Effector memory CD8-positive, alpha-beta T cell (primary cell): ENCODE measurements at regions not wholly inside any gene's neighbourhood (a gene's known extent, or its start where the extent isn't known, plus 50 kb on each side); places are given as distances from the start of the nearest gene placed in this dataset.

Experiments
- ATAC-seq: fragments of 150-1000 bp; cut with Tn5 transposase; replicated peaks from 2 replicates; pipeline ENCODE4 v1.10.0; 2021; ENCODE audit warnings: mild to moderate bottlenecking, moderate library complexity
- DNase-seq, 3 experiments: peaks; one replicate each; pipeline ENCODE4 v3.0.0; 2021
- H3K27ac Mint-ChIP-seq, 2 donors: one replicate each; pipeline ENCODE4 v1.8.0; 2022; ENCODE audit warnings: mild to moderate bottlenecking in 2 of 2, mixed read lengths in 2 of 2, moderate library complexity in 2 of 2
- H3K27me3 Mint-ChIP-seq, 2 donors: one replicate each; pipeline ENCODE4 v1.8.0; 2022; ENCODE audit warnings: mixed read lengths in 2 of 2
- H3K36me3 Mint-ChIP-seq: one replicate; pipeline ENCODE4 v1.8.0; 2022; ENCODE audit warnings: mild to moderate bottlenecking, moderate library complexity, mixed read lengths; ENCODE audit not compliant: insufficient read depth
- H3K4me1 Mint-ChIP-seq, 2 donors: one replicate each; pipeline ENCODE4 v1.8.0; 2022; ENCODE audit warnings: low read depth in 2 of 2, mixed read lengths in 2 of 2
- H3K4me3 Mint-ChIP-seq, 2 donors: one replicate each; pipeline ENCODE4 v1.8.0; 2022; ENCODE audit warnings: mild to moderate bottlenecking in 2 of 2, mixed read lengths in 2 of 2, moderate library complexity in 2 of 2
- H3K9me3 Mint-ChIP-seq, 2 donors: one replicate each; pipeline ENCODE4 v1.8.0; 2022; ENCODE audit warnings: mixed read lengths in 2 of 2

- Mint-ChIP-seq H3K4me1 (no peaks in the 10 kb centered on the region), H3K36me3 (no peaks in the 10 kb centered on the region), H3K4me3 (no peak overlapping the region), H3K27me3 (peaks cover 19 to 32% of the 10 kb centered on the region in 2 donors), H3K27ac (no peak overlapping the region), H3K9me3 (no peaks in the 10 kb centered on the region)
- DNase-seq (no peak), ATAC-seq (no peak)
These were observed 784.8 kb downstream of the TBC1D22A start for GRCh38 chr22:47547239-47547661.

- H3K36me3 Mint-ChIP-seq = no peaks in the 10 kb centered on the region
- H3K9me3 Mint-ChIP-seq = no peaks in the 10 kb centered on the region
- H3K4me3 Mint-ChIP-seq = no peak overlapping the region
- peaks cover 12 to 18% of the 10 kb centered on the region in 2 donors for H3K27me3 Mint-ChIP-seq
- ATAC-seq (no peak), DNase-seq (no peak)
- H3K4me1 Mint-ChIP-seq = no peaks in the 10 kb centered on the region
- H3K27ac Mint-ChIP-seq = no peak overlapping the region
These were observed 782.2 kb downstream of the TBC1D22A start for GRCh38 chr22:47544696-47545095.

GRCh38 chr22:47543447-47543846 lies 781.0 kb downstream of the TBC1D22A start:
- no peak overlapping the region for H3K27ac Mint-ChIP-seq
- H3K4me1 Mint-ChIP-seq = no peaks in the 10 kb centered on the region
- no peak for ATAC-seq
- H3K9me3 Mint-ChIP-seq = no peaks in the 10 kb centered on the region
- H3K27me3 Mint-ChIP-seq = peaks cover 16 to 17% of the 10 kb centered on the region in 2 donors
- H3K4me3 Mint-ChIP-seq = no peak overlapping the region
- DNase-seq = no peak
- peaks cover under 1% of the 10 kb centered on the region for H3K36me3 Mint-ChIP-seq

GRCh38 chr22:47540011-47540410 lies 777.6 kb downstream of the TBC1D22A start:
- H3K4me1 Mint-ChIP-seq = no peaks in the 10 kb centered on the region
- H3K27ac Mint-ChIP-seq = no peak overlapping the region
- ATAC-seq = no peak
- H3K4me3 Mint-ChIP-seq = no peak overlapping the region
- H3K9me3 Mint-ChIP-seq = no peaks in the 10 kb centered on the region
- peaks cover 0 to 10% of the 10 kb centered on the region in 2 donors for H3K27me3 Mint-ChIP-seq
- H3K36me3 Mint-ChIP-seq = peaks cover 3% of the 10 kb centered on the region
- no peak for DNase-seq

GRCh38 chr22:47539374-47539773 lies 776.9 kb downstream of the TBC1D22A start:
- peaks cover 0 to 10% of the 10 kb centered on the region in 2 donors for H3K27me3 Mint-ChIP-seq
- no peak overlapping the region for H3K4me3 Mint-ChIP-seq
- peaks cover 3% of the 10 kb centered on the region for H3K36me3 Mint-ChIP-seq
- no peak overlapping the region for H3K27ac Mint-ChIP-seq
- H3K9me3 Mint-ChIP-seq = no peaks in the 10 kb centered on the region
- DNase-seq = no peak
- ATAC-seq = no peak
- no peaks in the 10 kb centered on the region for H3K4me1 Mint-ChIP-seq

- peaks cover 3% of the 10 kb centered on the region for H3K36me3 Mint-ChIP-seq
- ATAC-seq = no peak
These were observed 773.2 kb downstream of the TBC1D22A start for GRCh38 chr22:47535681-47536080.

GRCh38 chr22:47534804-47535410 lies 772.5 kb downstream of the TBC1D22A start:
- H3K27ac Mint-ChIP-seq = no peak overlapping the region
- ATAC-seq (no peak), DNase-seq (no peak)

More at GRCh38 chr22:47535681-47536080, 773.2 kb downstream of the TBC1D22A start:
- Mint-ChIP-seq H3K4me3 (no peak overlapping the region), H3K27ac (no peak overlapping the region), H3K27me3 (peaks cover 8 to 10% of the 10 kb centered on the region in 2 donors), H3K4me1 (peaks cover 0 to 6% of the 10 kb centered on the region in 2 donors), H3K9me3 (no peaks in the 10 kb centered on the region)
- DNase-seq = no peak

GRCh38 chr22:47533961-47534803 lies 771.7 kb downstream of the TBC1D22A start:
- Mint-ChIP-seq H3K4me1 (peaks cover 0 to 6% of the 10 kb centered on the region in 2 donors), H3K36me3 (peaks cover 3% of the 10 kb centered on the region), H3K4me3 (no peak overlapping the region), H3K27ac (no peak overlapping the region), H3K27me3 (peaks cover 8 to 10% of the 10 kb centered on the region in 2 donors), H3K9me3 (no peaks in the 10 kb centered on the region)
- DNase-seq (no peak), ATAC-seq (no peak)

More at GRCh38 chr22:47534804-47535410, 772.5 kb downstream of the TBC1D22A start:
- peaks cover 0 to 6% of the 10 kb centered on the region in 2 donors for H3K4me1 Mint-ChIP-seq
- H3K4me3 Mint-ChIP-seq = no peak overlapping the region
- H3K9me3 Mint-ChIP-seq = no peaks in the 10 kb centered on the region
- H3K36me3 Mint-ChIP-seq = peaks cover 3% of the 10 kb centered on the region
- H3K27me3 Mint-ChIP-seq = peaks cover 8 to 10% of the 10 kb centered on the region in 2 donors

GRCh38 chr22:47517062-47517461 lies 754.6 kb downstream of the TBC1D22A start:
- Mint-ChIP-seq H3K27me3 (peaks cover 7 to 20% of the 10 kb centered on the region in 2 donors), H3K4me1 (no peaks in the 10 kb centered on the region), H3K4me3 (no peak overlapping the region), H3K9me3 (no peaks in the 10 kb centered on the region), H3K27ac (no peak overlapping the region), H3K36me3 (no peaks in the 10 kb centered on the region)
- no peak for ATAC-seq
- no peak for DNase-seq

GRCh38 chr22:47515384-47516125 lies 753.1 kb downstream of the TBC1D22A start:
- Mint-ChIP-seq H3K4me3 (no peak overlapping the region), H3K27ac (no peak overlapping the region), H3K36me3 (no peaks in the 10 kb centered on the region), H3K9me3 (no peaks in the 10 kb centered on the region), H3K4me1 (no peaks in the 10 kb centered on the region), H3K27me3 (peaks cover 7 to 20% of the 10 kb centered on the region in 2 donors)
- ATAC-seq (no peak), DNase-seq (no peak)

GRCh38 chr22:47512617-47513016 lies 750.2 kb downstream of the TBC1D22A start:
- no peak for DNase-seq
- no peak overlapping the region for H3K27ac Mint-ChIP-seq
- H3K27me3 Mint-ChIP-seq = peaks cover 7 to 11% of the 10 kb centered on the region in 2 donors
- ATAC-seq = no peak
- no peaks in the 10 kb centered on the region for H3K4me1 Mint-ChIP-seq
- H3K4me3 Mint-ChIP-seq = no peak overlapping the region
- no peaks in the 10 kb centered on the region for H3K9me3 Mint-ChIP-seq
- H3K36me3 Mint-ChIP-seq = no peaks in the 10 kb centered on the region

GRCh38 chr22:47504962-47505361 lies 742.5 kb downstream of the TBC1D22A start:
- no peak overlapping the region for H3K27ac Mint-ChIP-seq
- H3K4me1 Mint-ChIP-seq = no peaks in the 10 kb centered on the region
- ATAC-seq (no peak), DNase-seq (no peak)
- H3K27me3 Mint-ChIP-seq = peaks cover 0 to 29% of the 10 kb centered on the region in 2 donors
- no peak overlapping the region for H3K4me3 Mint-ChIP-seq
- H3K36me3 Mint-ChIP-seq = no peaks in the 10 kb centered on the region
- peaks cover 3 to 21% of the 10 kb centered on the region in 2 donors for H3K9me3 Mint-ChIP-seq

GRCh38 chr22:47498969-47499495 lies 736.6 kb downstream of the TBC1D22A start:
- no peak for ATAC-seq

More at GRCh38 chr22:47498969-47499495, 736.6 kb downstream of the TBC1D22A start:
- Mint-ChIP-seq H3K27ac (no peak overlapping the region), H3K36me3 (peaks cover 4% of the 10 kb centered on the region), H3K4me1 (peaks cover 17 to 19% of the 10 kb centered on the region in 2 donors), H3K9me3 (peaks cover 12 to 34% of the 10 kb centered on the region in 2 donors), H3K27me3 (peaks cover 0 to 16% of the 10 kb centered on the region in 2 donors), H3K4me3 (no peak overlapping the region)
- DNase-seq = no peak
